ENCODE measurements at regions not wholly inside any gene's neighbourhood (a gene's known extent, or its start where the extent isn't known, plus 50 kb on each side); places are given as distances from the start of the nearest gene placed in this dataset.

DNA sequence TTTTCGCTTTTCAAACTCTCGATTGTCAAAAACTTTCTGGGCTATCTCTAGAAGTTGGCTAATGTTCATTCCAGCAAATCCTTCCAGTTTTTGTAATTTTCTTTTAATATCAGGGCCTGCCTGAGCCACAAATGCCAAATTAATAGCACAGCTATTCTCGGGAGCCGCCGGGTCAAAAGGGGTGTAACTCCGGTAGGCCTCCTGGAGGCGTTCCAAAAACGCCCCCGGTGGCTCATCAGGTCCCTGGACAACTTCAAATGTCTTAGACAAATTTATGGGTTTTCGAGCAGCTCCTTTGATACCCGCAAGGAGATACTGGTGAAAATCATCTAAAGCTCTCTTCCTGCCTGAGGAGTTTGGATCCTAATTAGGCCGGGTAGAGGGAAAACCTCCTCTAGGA is 117.9 kb upstream of the PZP start:
- 71% methylated on average over 12 of the region's 12 CpGs for WGBS (ENCODE audit: low lambda C conversion rate)
- H4K20me1 ChIP-seq (ENCODE audit: insufficient read depth), result no peaks in the 10 kb centered on the region
- H3K9ac ChIP-seq, result no peak overlapping the region
- POLR2A ChIA-PET, result no interaction called here
- no peak overlapping the region for H3K4me2 ChIP-seq
- no peaks in the 10 kb centered on the region for H3K9me3 ChIP-seq
- no peaks in the 10 kb centered on the region for H3K36me3 ChIP-seq (replicated peaks in 1 of 2; ENCODE audit: control insufficient read depth in 1 of 2, insufficient read depth in 2 of 2, low read length in 1 of 2)
- no peak overlapping the region for H3K4me3 ChIP-seq (ENCODE audit: low read depth in 2 of 2, low read length in 1 of 2)
- H3K79me2 ChIP-seq (ENCODE audit: insufficient read depth), result no peaks in the 10 kb centered on the region
- H3K27me3 ChIP-seq (ENCODE audit: insufficient read depth), result no peaks in the 10 kb centered on the region; the same call in 1 of the 2 replicates
- no peak for DNase-seq
- TF ChIP-seq RXRA (IDR thresholded peaks at IDR 0.05; ENCODE audit: borderline replicate concordance, low read depth) (no peak), NFIC (IDR thresholded peaks at IDR 0.05; ENCODE audit: borderline replicate concordance) (no peak), TCF12 (IDR thresholded peaks at IDR 0.05) (no peak), FOXJ3 (CRISPR knock-in tag; IDR thresholded peaks at IDR 0.05) (no peak), RAD21 (IDR thresholded peaks at IDR 0.05; ENCODE audit: low read length) (no peak), RCOR1 (IDR thresholded peaks at IDR 0.05; ENCODE audit: low read length) (no peak), POLR2AphosphoS5 (IDR thresholded peaks at IDR 0.05; ENCODE audit: low read depth, low read length) (no peak)
- TF ChIP-seq, protein P1, sequence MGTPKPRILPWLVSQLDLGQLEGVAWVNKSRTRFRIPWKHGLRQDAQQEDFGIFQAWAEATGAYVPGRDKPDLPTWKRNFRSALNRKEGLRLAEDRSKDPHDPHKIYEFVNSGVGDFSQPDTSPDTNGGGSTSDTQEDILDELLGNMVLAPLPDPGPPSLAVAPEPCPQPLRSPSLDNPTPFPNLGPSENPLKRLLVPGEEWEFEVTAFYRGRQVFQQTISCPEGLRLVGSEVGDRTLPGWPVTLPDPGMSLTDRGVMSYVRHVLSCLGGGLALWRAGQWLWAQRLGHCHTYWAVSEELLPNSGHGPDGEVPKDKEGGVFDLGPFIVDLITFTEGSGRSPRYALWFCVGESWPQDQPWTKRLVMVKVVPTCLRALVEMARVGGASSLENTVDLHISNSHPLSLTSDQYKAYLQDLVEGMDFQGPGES (IDR thresholded peaks at IDR 0.05; ENCODE audit: low read depth, low read length), result no peak
- TF ChIP-seq, protein P2, sequence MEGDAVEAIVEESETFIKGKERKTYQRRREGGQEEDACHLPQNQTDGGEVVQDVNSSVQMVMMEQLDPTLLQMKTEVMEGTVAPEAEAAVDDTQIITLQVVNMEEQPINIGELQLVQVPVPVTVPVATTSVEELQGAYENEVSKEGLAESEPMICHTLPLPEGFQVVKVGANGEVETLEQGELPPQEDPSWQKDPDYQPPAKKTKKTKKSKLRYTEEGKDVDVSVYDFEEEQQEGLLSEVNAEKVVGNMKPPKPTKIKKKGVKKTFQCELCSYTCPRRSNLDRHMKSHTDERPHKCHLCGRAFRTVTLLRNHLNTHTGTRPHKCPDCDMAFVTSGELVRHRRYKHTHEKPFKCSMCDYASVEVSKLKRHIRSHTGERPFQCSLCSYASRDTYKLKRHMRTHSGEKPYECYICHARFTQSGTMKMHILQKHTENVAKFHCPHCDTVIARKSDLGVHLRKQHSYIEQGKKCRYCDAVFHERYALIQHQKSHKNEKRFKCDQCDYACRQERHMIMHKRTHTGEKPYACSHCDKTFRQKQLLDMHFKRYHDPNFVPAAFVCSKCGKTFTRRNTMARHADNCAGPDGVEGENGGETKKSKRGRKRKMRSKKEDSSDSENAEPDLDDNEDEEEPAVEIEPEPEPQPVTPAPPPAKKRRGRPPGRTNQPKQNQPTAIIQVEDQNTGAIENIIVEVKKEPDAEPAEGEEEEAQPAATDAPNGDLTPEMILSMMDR (IDR thresholded peaks at IDR 0.05), result no peak
- CTCF ChIA-PET, result interaction anchor here (1.5 kb wide), 1 partner anchor 382 kb away, joined by 5 read pairs; no protein-coding TSS in a partner anchor
- no peak overlapping the region for H3K27ac ChIP-seq (ENCODE audit: low read depth in 2 of 2, low read length in 1 of 2)
- H3K4me1 ChIP-seq (ENCODE audit: control insufficient read depth in 1 of 2, insufficient read depth in 2 of 2, low read depth in 1 of 2, low read length in 1 of 2), result no peaks in the 10 kb centered on the region
- H3K9me2 ChIP-seq, result no peaks in the 10 kb centered on the region
- H3F3A ChIP-seq (replicated peaks; ENCODE audit: insufficient read depth), result no peaks in the 10 kb centered on the region
- H2AFZ ChIP-seq (ENCODE audit: low read depth), result no peak overlapping the region

DNA sequence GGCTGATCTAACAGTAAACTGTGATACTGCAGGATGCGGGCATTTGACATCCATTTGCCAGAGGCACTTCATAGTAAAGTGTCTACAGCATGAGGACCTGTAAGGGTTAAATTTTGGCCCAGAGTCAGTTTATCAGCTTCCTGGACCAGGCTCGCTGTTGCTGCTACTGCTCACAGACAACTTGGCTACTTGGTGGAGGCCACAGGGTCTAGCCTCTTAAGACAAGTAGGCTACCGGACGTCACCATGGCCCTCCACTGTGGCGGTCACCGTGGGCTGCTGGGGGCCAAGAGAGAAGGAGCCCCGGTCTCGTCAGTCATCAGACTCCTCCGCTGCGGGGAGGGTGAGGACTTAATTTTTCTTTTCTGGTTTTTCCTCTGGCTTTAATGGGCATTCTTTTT is 117.3 kb upstream of the PZP start:
- Histone ChIP-seq H3K4me2 (no peak overlapping the region), H3K4me1 (ENCODE audit: control insufficient read depth in 1 of 2, insufficient read depth in 2 of 2, low read depth in 1 of 2, low read length in 1 of 2) (no peaks in the 10 kb centered on the region), H3K79me2 (ENCODE audit: insufficient read depth) (no peaks in the 10 kb centered on the region), H4K20me1 (ENCODE audit: insufficient read depth) (no peaks in the 10 kb centered on the region), H3K4me3 (ENCODE audit: low read depth in 2 of 2, low read length in 1 of 2) (no peak overlapping the region), H3K27ac (ENCODE audit: low read depth in 2 of 2, low read length in 1 of 2) (no peak overlapping the region), H3K36me3 (replicated peaks in 1 of 2; ENCODE audit: control insufficient read depth in 1 of 2, insufficient read depth in 2 of 2, low read length in 1 of 2) (no peaks in the 10 kb centered on the region), H2AFZ (ENCODE audit: low read depth) (no peak overlapping the region), H3K27me3 (ENCODE audit: insufficient read depth) (no peaks in the 10 kb centered on the region; the same call in 1 of the 2 replicates), H3K9ac (no peak overlapping the region), H3K9me3 (no peaks in the 10 kb centered on the region), H3F3A (replicated peaks; ENCODE audit: insufficient read depth) (no peaks in the 10 kb centered on the region), H3K9me2 (no peaks in the 10 kb centered on the region)
- no peak for TF ChIP-seq RFX5 (IDR thresholded peaks at IDR 0.05; ENCODE audit: low read length)
- no peak for TF ChIP-seq NFIC (IDR thresholded peaks at IDR 0.05; ENCODE audit: borderline replicate concordance)
- no peak for DNase-seq
- 73% methylated on average over 8 of the region's 10 CpGs for WGBS (ENCODE audit: low lambda C conversion rate)
- ChIA-PET CTCF (interaction anchor here (1.4 to 1.5 kb wide), 2 partner anchors 143 to 383 kb away, joined by 4 to 5 read pairs; no protein-coding TSS in a partner anchor), POLR2A (no interaction called here)
